ENCODE measurements at regions not wholly inside any gene's neighbourhood (a gene's known extent, or its start where the extent isn't known, plus 50 kb on each side); places are given as distances from the start of the nearest gene placed in this dataset.

GRCh38 chr14:30132196-30132595 lies 204.5 kb upstream of the PRKD1 start:
- no peak overlapping the region for H3K4me3 ChIP-seq
- no peak for DNase-seq
- no peaks in the 10 kb centered on the region for H3K27me3 ChIP-seq
- no peaks in the 10 kb centered on the region for H3K9me3 ChIP-seq
- no peak overlapping the region for H3K27ac ChIP-seq
- WGBS, 2 donors, result 76 to 83% methylated on average over 2 of the region's 2 CpGs
- intact Hi-C loops (cut with DNase I), result no loop called here
- no peaks in the 10 kb centered on the region for H3K4me1 ChIP-seq
- H3K36me3 ChIP-seq, result no peaks in the 10 kb centered on the region
- no peak for TF ChIP-seq POLR2A (IDR thresholded peaks at IDR 0.05)
- TF ChIP-seq, protein P1, sequence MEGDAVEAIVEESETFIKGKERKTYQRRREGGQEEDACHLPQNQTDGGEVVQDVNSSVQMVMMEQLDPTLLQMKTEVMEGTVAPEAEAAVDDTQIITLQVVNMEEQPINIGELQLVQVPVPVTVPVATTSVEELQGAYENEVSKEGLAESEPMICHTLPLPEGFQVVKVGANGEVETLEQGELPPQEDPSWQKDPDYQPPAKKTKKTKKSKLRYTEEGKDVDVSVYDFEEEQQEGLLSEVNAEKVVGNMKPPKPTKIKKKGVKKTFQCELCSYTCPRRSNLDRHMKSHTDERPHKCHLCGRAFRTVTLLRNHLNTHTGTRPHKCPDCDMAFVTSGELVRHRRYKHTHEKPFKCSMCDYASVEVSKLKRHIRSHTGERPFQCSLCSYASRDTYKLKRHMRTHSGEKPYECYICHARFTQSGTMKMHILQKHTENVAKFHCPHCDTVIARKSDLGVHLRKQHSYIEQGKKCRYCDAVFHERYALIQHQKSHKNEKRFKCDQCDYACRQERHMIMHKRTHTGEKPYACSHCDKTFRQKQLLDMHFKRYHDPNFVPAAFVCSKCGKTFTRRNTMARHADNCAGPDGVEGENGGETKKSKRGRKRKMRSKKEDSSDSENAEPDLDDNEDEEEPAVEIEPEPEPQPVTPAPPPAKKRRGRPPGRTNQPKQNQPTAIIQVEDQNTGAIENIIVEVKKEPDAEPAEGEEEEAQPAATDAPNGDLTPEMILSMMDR (IDR thresholded peaks at IDR 0.05), result no peak

GRCh38 chr14:30134936-30135335 lies 207.3 kb upstream of the PRKD1 start:
- intact Hi-C loops (cut with DNase I), result no loop called here
- Histone ChIP-seq H3K27ac (no peak overlapping the region), H3K4me3 (no peak overlapping the region), H3K36me3 (no peaks in the 10 kb centered on the region), H3K4me1 (no peaks in the 10 kb centered on the region), H3K9me3 (no peaks in the 10 kb centered on the region), H3K27me3 (no peaks in the 10 kb centered on the region)
- TF ChIP-seq POLR2A (IDR thresholded peaks at IDR 0.05), result no peak
- TF ChIP-seq, protein P1 (IDR thresholded peaks at IDR 0.05), result no peak
- WGBS, 2 donors, result 78% methylated on average over 5 of the region's 5 CpGs
- DNase-seq, result no peak

GRCh38 chr14:30138567-30138966 lies 210.9 kb upstream of the PRKD1 start:
- Histone ChIP-seq H3K4me1 (no peaks in the 10 kb centered on the region), H3K27ac (no peak overlapping the region), H3K36me3 (no peaks in the 10 kb centered on the region), H3K4me3 (no peak overlapping the region), H3K27me3 (no peaks in the 10 kb centered on the region), H3K9me3 (no peaks in the 10 kb centered on the region)
- WGBS, 2 donors, result 25 to 69% methylated on average over 1 of the region's 1 CpG
- intact Hi-C loops (cut with DNase I), result no loop called here
- TF ChIP-seq POLR2A (IDR thresholded peaks at IDR 0.05), result no peak
- TF ChIP-seq, protein P1 (IDR thresholded peaks at IDR 0.05), result no peak
- no peak for DNase-seq

GRCh38 chr14:30142216-30142615 lies 214.6 kb upstream of the PRKD1 start:
- Histone ChIP-seq H3K4me3 (no peak overlapping the region), H3K27ac (no peak overlapping the region), H3K4me1 (no peaks in the 10 kb centered on the region), H3K36me3 (no peaks in the 10 kb centered on the region), H3K27me3 (no peaks in the 10 kb centered on the region), H3K9me3 (peaks cover 0 to 15% (median 0%) of the 10 kb centered on the region in 3 donors)
- DNase-seq, result no peak
- no peak for TF ChIP-seq POLR2A (IDR thresholded peaks at IDR 0.05)
- TF ChIP-seq, protein P1 (IDR thresholded peaks at IDR 0.05), result no peak
- WGBS, 2 donors, result 33 to 75% methylated on average over 1 of the region's 1 CpG
- intact Hi-C loops (cut with DNase I), result no loop called here

GRCh38 chr14:30143627-30144026 lies 216.0 kb upstream of the PRKD1 start:
- H3K4me3 ChIP-seq, result no peak overlapping the region
- intact Hi-C loops (cut with DNase I), result no loop called here
- no peaks in the 10 kb centered on the region for H3K36me3 ChIP-seq
- DNase-seq, result no peak
- peaks cover 0 to 15% (median 0%) of the 10 kb centered on the region in 3 donors for H3K9me3 ChIP-seq
- H3K4me1 ChIP-seq, result no peaks in the 10 kb centered on the region
- H3K27me3 ChIP-seq, result no peaks in the 10 kb centered on the region
- H3K27ac ChIP-seq, result no peak overlapping the region
- no peak for TF ChIP-seq POLR2A (IDR thresholded peaks at IDR 0.05)
- TF ChIP-seq, protein P1 (IDR thresholded peaks at IDR 0.05), result no peak

All from esophagus squamous epithelium (tissue), 5 donors.